ENCODE measurements at regions not wholly inside any gene's neighbourhood (a gene's known extent, or its start where the extent isn't known, plus 50 kb on each side); places are given as distances from the start of the nearest gene placed in this dataset.

DNA sequence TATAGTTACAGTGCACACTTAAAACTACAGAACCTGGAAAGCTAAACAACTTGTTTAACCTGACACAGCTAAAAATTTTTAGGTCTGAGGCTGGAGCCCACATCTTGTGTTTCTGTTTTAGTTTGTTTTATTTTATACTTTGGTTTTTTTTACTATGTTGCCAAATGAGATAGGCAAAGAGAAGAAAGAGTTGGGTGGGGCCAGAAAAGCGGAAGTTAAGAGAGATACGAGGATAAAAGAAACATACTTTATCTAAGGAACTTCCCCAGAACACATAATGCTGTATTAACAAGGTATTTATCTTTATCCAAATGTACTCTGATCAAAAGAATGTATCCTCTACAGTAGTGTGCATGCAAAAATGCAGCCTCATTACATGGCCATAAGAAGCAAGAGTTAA is 1145.7 kb downstream of the EPHA3 start:
- no peak for DNase-seq

DNA sequence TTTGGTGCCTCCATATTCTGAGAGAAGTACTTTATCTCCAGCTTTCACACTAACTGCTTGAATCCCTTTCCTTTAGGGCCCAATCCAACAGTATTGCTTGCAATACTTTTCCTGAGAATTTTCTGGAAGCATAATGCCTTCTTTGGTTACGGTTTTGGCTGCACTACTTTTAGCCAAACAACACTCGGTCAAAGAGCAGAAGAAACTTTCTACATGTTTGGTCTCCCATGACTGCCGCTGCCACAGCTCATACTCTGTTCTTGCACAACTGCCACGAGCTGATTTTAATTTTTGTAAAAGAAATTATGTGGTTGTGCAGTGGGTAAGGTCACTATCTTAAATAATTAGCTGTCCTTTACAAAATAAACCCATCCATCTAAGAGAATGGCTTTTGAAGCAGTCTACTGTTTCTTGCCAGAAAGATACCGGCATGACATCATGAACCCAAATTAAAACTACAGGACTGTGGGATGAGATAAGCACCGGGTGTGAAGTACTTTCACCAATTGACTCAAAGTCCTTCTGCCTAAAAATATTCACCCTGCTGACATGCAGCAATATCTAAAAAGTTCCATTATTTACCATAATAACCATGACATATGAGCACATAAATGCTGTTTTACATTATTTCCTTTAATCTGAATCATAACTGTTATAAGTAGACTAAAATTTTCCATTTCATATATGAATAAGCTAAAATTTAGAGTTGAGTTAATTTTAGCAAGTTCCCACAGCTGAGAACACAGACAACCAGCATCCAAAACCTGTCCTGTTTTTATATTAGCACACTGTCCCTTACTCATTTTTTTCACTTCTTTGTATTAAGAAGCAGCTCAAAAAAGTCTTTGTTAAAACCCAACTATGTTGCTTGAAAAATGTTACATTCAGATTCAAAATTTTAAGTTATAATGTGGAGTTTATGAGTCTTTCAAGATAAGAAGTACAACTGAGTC is 1154.3 kb downstream of the EPHA3 start:
- DNase-seq = no peak
